ENCODE measurements at regions not wholly inside any gene's neighbourhood (a gene's known extent, or its start where the extent isn't known, plus 50 kb on each side); places are given as distances from the start of the nearest gene placed in this dataset.

- Histone ChIP-seq H3K36me3 (ENCODE audit: control insufficient read depth in 2 of 2, extremely low read depth in 1 of 2, insufficient read depth in 2 of 2, low read length in 2 of 2) (no peaks in the 10 kb centered on the region), H4K20me1 (replicated peaks; ENCODE audit: control insufficient read depth, extremely low read depth, insufficient read depth, low read length) (no peaks in the 10 kb centered on the region), H3K4me3 (replicated peaks in 1 of 3; ENCODE audit: insufficient read depth in 1 of 3, low read depth in 1 of 3, low read length in 3 of 3) (no peak overlapping the region), H3K79me2 (ENCODE audit: control insufficient read depth, insufficient read depth, low read length) (no peaks in the 10 kb centered on the region), H3K4me1 (ENCODE audit: control insufficient read depth, extremely low read depth, insufficient read depth, low read length) (no peaks in the 10 kb centered on the region), H3K4me2 (ENCODE audit: insufficient read depth, low read length) (no peak overlapping the region), H3K9me1 (replicated peaks; ENCODE audit: control insufficient read depth, extremely low read depth, insufficient read depth, low read length) (no peaks in the 10 kb centered on the region), H3K9ac (replicated peaks; ENCODE audit: extremely low read depth, insufficient read depth, low read length) (no peak overlapping the region), H3K27me3 (ENCODE audit: control insufficient read depth in 2 of 2, insufficient read depth in 2 of 2, low read length in 2 of 2) (no peaks in the 10 kb centered on the region), H2AFZ (ENCODE audit: low read depth, low read length) (no peak overlapping the region), H3K27ac (ENCODE audit: insufficient read depth, low read depth, low read length) (no peak overlapping the region), H3K9me3 (replicated peaks; ENCODE audit: control insufficient read depth, insufficient read depth, low read length) (no peaks in the 10 kb centered on the region)
- POLR2A ChIA-PET = no interaction called here
- TF ChIP-seq FOS (IDR thresholded peaks at IDR 0.05; ENCODE audit: borderline replicate concordance, insufficient read depth, low read length) (no peak), JUN (IDR thresholded peaks at IDR 0.05; ENCODE audit: borderline replicate concordance, insufficient read depth, insufficient read length, low read depth) (no peak), GATA2 (IDR thresholded peaks at IDR 0.05; ENCODE audit: insufficient read depth, insufficient read length, low read depth, low read length) (no peak), MYC (IDR thresholded peaks at IDR 0.05; ENCODE audit: low read depth, low read length) (no peak), POLR2AphosphoS5 (IDR thresholded peaks at IDR 0.05; ENCODE audit: insufficient read depth, low read depth, low read length) (no peak), EZH2 (IDR thresholded peaks at IDR 0.05; ENCODE audit: borderline replicate concordance, low read depth, low read length, severe bottlenecking) (no peak), MAX (IDR thresholded peaks at IDR 0.05; ENCODE audit: insufficient read depth, insufficient read length) (no peak), CTCF (IDR thresholded peaks at IDR 0.05; ENCODE audit: extremely low read depth in 1 of 2, insufficient read depth in 1 of 2, low read depth in 1 of 2, low read length in 2 of 2) (no peak), POLR2A (IDR thresholded peaks at IDR 0.05; ENCODE audit: low read depth, low read length) (no peak)
- no TSS peak for BruUV-seq (replicated peaks)
- DNase-seq (ENCODE audit: low read depth, low spot score) (no peak), FAIRE-seq (no peak)
- dilution Hi-C loops (cut with MboI; ENCODE audit: extremely low pct_ligation_motif_present, low sequenced_read_pairs) (no loop called here), intact Hi-C loops (cut with micrococcal nuclease) (no loop called here)
- CTCF ChIA-PET = no interaction called here
Observed at GRCh38 chr4:79780129-79780528, 292.9 kb downstream of the ANTXR2 start.
